ENCODE measurements at regions not wholly inside any gene's neighbourhood (a gene's known extent, or its start where the extent isn't known, plus 50 kb on each side); places are given as distances from the start of the nearest gene placed in this dataset.

GRCh38 chr7:145845345-145845744 is 271.3 kb upstream of the CNTNAP2 start:
- TF ChIP-seq, protein P1, sequence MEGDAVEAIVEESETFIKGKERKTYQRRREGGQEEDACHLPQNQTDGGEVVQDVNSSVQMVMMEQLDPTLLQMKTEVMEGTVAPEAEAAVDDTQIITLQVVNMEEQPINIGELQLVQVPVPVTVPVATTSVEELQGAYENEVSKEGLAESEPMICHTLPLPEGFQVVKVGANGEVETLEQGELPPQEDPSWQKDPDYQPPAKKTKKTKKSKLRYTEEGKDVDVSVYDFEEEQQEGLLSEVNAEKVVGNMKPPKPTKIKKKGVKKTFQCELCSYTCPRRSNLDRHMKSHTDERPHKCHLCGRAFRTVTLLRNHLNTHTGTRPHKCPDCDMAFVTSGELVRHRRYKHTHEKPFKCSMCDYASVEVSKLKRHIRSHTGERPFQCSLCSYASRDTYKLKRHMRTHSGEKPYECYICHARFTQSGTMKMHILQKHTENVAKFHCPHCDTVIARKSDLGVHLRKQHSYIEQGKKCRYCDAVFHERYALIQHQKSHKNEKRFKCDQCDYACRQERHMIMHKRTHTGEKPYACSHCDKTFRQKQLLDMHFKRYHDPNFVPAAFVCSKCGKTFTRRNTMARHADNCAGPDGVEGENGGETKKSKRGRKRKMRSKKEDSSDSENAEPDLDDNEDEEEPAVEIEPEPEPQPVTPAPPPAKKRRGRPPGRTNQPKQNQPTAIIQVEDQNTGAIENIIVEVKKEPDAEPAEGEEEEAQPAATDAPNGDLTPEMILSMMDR (IDR thresholded peaks at IDR 0.05 in 4 of 5, conservative IDR thresholded peaks at IDR 0.05 in 1 of 5), result no peak
- TF ChIP-seq POLR2A (IDR thresholded peaks at IDR 0.05), result no peak
